Kidney (tissue), 13 donors: ENCODE measurements at regions not wholly inside any gene's neighbourhood (a gene's known extent, or its start where the extent isn't known, plus 50 kb on each side); places are given as distances from the start of the nearest gene placed in this dataset.

ENCODE experiments used
- DNase-seq, 5 donors: peaks; one replicate each; pipeline ENCODE4 v3.0.0-alpha.2; 2013 to 2020
- FAIRE-seq: peaks from 2 replicates; lab custom pipeline; 2012; peaks lifted over from hg19 to GRCh38; lab: Jason Lieb, UNC
- H3K27ac ChIP-seq, 2 donors: one replicate each; pipeline ENCODE4 v1.7.0; 2013; ENCODE audit warnings: low read depth in 2 of 2, low read length in 2 of 2, inconsistent platforms in 1 of 2
- H3K27me3 ChIP-seq: one replicate; pipeline ENCODE4 v1.7.1; 2013; ENCODE audit warnings: low read length, inconsistent platforms; ENCODE audit not compliant: control insufficient read depth, insufficient read depth
- H3K36me3 ChIP-seq, 3 donors: one replicate each; pipeline versions ENCODE4 v1.7.0 to v1.7.1; 2013; ENCODE audit warnings: low read length in 3 of 3, control low read depth in 1 of 3, inconsistent platforms in 1 of 3; ENCODE audit not compliant: insufficient read depth in 3 of 3, control insufficient read depth in 2 of 3
- H3K4me1 ChIP-seq, 3 donors: one replicate each; pipeline versions ENCODE4 v1.7.0 to v1.7.1; 2013; ENCODE audit warnings: low read length in 3 of 3, inconsistent platforms in 1 of 3, low read depth in 1 of 3; ENCODE audit not compliant: control insufficient read depth in 2 of 3, insufficient read depth in 2 of 3
- H3K4me3 ChIP-seq, 3 donors: one replicate each; pipeline versions ENCODE4 v1.7.0 to v1.8.1; 2013; ENCODE audit warnings: low read length in 3 of 3, control low read depth in 1 of 3, inconsistent platforms in 1 of 3
- H3K9ac ChIP-seq, 3 donors: one replicate each; pipeline versions ENCODE4 v1.7.0 to v1.7.1; 2013; ENCODE audit warnings: low read length in 3 of 3, control low read depth in 1 of 3, inconsistent platforms in 1 of 3
- H3K9me3 ChIP-seq, 3 donors: one replicate each; pipeline versions ENCODE4 v1.7.0 to v1.7.1; 2013; ENCODE audit warnings: low read length in 3 of 3, control low read depth in 1 of 3, inconsistent platforms in 1 of 3; ENCODE audit not compliant: control insufficient read depth in 2 of 3, insufficient read depth in 1 of 3
- CTCF ChIP-seq: IDR thresholded peaks from 3 replicates; pipeline ENCODE4 v1.5.1; 2012; ENCODE audit warnings: mild to moderate bottlenecking, moderate library complexity, borderline replicate concordance; ENCODE audit not compliant: insufficient read depth; ENCODE audit errors: extremely low read depth
- intact Hi-C: fragments of 100-400 bp; cut with DNase I; formaldehyde crosslinking; loops from one replicate; pipeline ENCODE4 v1.11.1; 2022
- donor health status: control.
- donor health status: control.
- donor health status: control.
- donor health status: control.
- donor health status: control.
- donor health status: DM: yes; HTN: yes; CAD: no.
- donor health status: Normal renal cell carcinoma (clear cell type).

GRCh38 chr3:36210840-36211651, 169.3 kb upstream of the STAC start:
- Histone ChIP-seq H3K9me3 (no peaks in the 10 kb centered on the region), H3K9ac (no peak overlapping the region), H3K36me3 (no peaks in the 10 kb centered on the region), H3K4me3 (no peak overlapping the region), H3K27me3 (no peaks in the 10 kb centered on the region), H3K27ac (no peak overlapping the region), H3K4me1 (no peaks in the 10 kb centered on the region)
- DNase-seq, result no peak
- no peak for TF ChIP-seq CTCF
- intact Hi-C loops, result no loop called here
- no peak for FAIRE-seq

DNA sequence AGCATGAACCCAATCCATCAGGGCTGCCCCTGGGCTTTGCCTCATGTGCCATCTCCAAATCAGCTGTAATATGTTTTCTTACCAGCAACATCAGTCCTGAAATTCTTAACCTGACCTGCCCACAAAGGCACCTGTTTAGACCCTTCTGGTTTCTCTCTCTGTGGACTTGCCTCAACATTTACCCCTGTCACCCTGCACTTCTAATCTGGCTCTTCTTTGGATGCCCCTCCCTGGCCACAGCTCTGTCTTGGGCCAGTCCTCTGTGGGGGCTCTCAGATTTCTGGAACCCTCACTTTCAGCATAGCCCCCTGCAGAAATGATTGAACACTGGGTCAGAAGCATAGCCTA, 168.7 kb upstream of the STAC start:
- no peak for DNase-seq
- H3K27me3 ChIP-seq, result no peaks in the 10 kb centered on the region
- no peaks in the 10 kb centered on the region for H3K4me1 ChIP-seq
- FAIRE-seq, result no peak
- intact Hi-C loops, result no loop called here
- no peak for TF ChIP-seq CTCF
- no peaks in the 10 kb centered on the region for H3K36me3 ChIP-seq
- no peak overlapping the region for H3K4me3 ChIP-seq
- no peaks in the 10 kb centered on the region for H3K9me3 ChIP-seq
- no peak overlapping the region for H3K9ac ChIP-seq
- no peak overlapping the region for H3K27ac ChIP-seq

DNA sequence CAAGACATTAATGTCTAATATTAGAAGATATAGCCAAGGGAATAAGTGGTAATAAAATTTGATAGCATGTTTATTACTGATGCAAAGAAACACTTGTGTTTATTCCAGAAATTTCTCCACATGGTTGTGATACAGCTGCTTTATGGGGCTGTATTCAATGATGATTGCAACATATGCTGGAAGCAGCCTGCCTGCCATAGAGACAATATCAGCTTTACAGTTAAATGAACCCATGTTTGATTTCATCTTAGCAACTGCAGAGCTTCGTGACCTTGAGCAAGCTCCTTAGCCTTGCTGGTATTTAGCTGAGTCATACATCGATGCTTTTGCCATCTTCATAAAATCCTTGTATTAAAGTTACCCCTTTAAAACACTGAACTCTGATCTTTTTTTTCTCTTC, 168.1 kb upstream of the STAC start:
- no peak for FAIRE-seq
- intact Hi-C loops, result no loop called here

More for the DNA sequence above, 168.1 kb upstream of the STAC start:
- no peak for TF ChIP-seq CTCF
- no peak for DNase-seq
- no peaks in the 10 kb centered on the region for H3K36me3 ChIP-seq
- H3K4me1 ChIP-seq, result no peaks in the 10 kb centered on the region
- H3K4me3 ChIP-seq, result no peak overlapping the region
- H3K9ac ChIP-seq, result no peak overlapping the region
- no peaks in the 10 kb centered on the region for H3K9me3 ChIP-seq
- H3K27me3 ChIP-seq, result no peaks in the 10 kb centered on the region
- no peak overlapping the region for H3K27ac ChIP-seq
